Osteocyte (in vitro differentiated cells): ENCODE measurements at regions not wholly inside any gene's neighbourhood (a gene's known extent, or its start where the extent isn't known, plus 50 kb on each side); places are given as distances from the start of the nearest gene placed in this dataset.

Source experiments
- DNase-seq: peaks from one replicate; pipeline ENCODE4 v3.0.0; 2021; ENCODE audit warnings: mixed read lengths; ENCODE audit not compliant: unreplicated experiment; ENCODE audit errors: extremely low spot score
- H3K27ac Mint-ChIP-seq: one replicate; pipeline ENCODE4 v1.8.0; 2021; ENCODE audit warnings: mild to moderate bottlenecking, mixed read lengths; ENCODE audit not compliant: unreplicated experiment
- H3K27me3 Mint-ChIP-seq: one replicate; pipeline ENCODE4 v1.8.0; 2021; ENCODE audit warnings: mixed read lengths; ENCODE audit not compliant: unreplicated experiment
- H3K36me3 Mint-ChIP-seq: one replicate; pipeline ENCODE4 v1.8.0; 2021; ENCODE audit warnings: mixed read lengths; ENCODE audit not compliant: unreplicated experiment
- H3K4me1 Mint-ChIP-seq: one replicate; pipeline ENCODE4 v1.8.0; 2021; ENCODE audit warnings: mixed read lengths; ENCODE audit not compliant: unreplicated experiment
- H3K4me3 Mint-ChIP-seq: one replicate; pipeline ENCODE4 v1.8.0; 2021; ENCODE audit warnings: mild to moderate bottlenecking, moderate library complexity, mixed read lengths; ENCODE audit not compliant: unreplicated experiment
- H3K9me3 Mint-ChIP-seq: one replicate; pipeline ENCODE4 v1.8.0; 2021; ENCODE audit warnings: mixed read lengths; ENCODE audit not compliant: unreplicated experiment
- TF ChIP-seq, protein P1 (sequence below): fragments of 200-600 bp; sonication (generic); IDR thresholded peaks from 2 replicates; pipeline ENCODE4 v1.5.0; 2021; ENCODE audit warnings: antibody characterized with exemption, mild to moderate bottlenecking, moderate library complexity

DNA sequence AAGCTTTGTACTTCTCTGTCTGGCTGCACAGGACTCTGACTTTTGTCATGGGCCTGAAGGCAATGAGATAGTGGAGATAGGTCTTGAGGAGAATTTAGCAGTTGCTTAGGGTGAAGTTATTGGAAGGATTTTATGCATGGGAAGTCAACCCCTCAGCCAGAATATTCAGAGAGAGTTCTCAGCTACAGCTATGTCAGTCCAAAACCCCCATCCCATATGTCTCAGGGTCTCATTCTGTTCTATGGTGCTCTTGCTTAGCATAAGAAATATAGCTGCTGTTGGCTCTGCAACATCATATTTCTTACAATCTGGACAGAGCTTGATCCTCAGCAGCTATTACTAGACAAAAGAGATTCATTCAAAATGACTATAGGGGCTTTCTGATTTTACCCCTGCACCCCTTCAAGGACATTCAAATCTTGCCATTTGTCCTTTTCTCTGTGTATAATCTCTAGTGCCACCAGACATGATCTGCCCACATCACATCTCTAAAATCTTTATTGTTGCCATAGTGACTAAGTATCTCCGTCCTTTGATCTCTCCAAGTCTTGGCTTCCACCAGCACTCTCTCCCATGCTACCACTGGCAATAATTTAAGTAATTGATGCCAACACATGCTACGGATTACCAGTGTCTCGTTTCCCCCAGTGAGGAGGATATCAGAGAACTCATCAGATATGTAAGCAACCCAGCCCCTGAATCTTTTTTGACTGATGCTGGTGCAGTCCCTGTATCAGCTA lies 327.1 kb upstream of the ISX start:
- no peak for DNase-seq
- Mint-ChIP-seq H3K9me3 (peaks cover 28% of the 10 kb centered on the region), H3K36me3 (no peaks in the 10 kb centered on the region), H3K27me3 (no peaks in the 10 kb centered on the region), H3K4me3 (no peak overlapping the region), H3K27ac (no peak overlapping the region), H3K4me1 (no peaks in the 10 kb centered on the region)
- TF ChIP-seq, protein P1, sequence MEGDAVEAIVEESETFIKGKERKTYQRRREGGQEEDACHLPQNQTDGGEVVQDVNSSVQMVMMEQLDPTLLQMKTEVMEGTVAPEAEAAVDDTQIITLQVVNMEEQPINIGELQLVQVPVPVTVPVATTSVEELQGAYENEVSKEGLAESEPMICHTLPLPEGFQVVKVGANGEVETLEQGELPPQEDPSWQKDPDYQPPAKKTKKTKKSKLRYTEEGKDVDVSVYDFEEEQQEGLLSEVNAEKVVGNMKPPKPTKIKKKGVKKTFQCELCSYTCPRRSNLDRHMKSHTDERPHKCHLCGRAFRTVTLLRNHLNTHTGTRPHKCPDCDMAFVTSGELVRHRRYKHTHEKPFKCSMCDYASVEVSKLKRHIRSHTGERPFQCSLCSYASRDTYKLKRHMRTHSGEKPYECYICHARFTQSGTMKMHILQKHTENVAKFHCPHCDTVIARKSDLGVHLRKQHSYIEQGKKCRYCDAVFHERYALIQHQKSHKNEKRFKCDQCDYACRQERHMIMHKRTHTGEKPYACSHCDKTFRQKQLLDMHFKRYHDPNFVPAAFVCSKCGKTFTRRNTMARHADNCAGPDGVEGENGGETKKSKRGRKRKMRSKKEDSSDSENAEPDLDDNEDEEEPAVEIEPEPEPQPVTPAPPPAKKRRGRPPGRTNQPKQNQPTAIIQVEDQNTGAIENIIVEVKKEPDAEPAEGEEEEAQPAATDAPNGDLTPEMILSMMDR, result no peak

DNA sequence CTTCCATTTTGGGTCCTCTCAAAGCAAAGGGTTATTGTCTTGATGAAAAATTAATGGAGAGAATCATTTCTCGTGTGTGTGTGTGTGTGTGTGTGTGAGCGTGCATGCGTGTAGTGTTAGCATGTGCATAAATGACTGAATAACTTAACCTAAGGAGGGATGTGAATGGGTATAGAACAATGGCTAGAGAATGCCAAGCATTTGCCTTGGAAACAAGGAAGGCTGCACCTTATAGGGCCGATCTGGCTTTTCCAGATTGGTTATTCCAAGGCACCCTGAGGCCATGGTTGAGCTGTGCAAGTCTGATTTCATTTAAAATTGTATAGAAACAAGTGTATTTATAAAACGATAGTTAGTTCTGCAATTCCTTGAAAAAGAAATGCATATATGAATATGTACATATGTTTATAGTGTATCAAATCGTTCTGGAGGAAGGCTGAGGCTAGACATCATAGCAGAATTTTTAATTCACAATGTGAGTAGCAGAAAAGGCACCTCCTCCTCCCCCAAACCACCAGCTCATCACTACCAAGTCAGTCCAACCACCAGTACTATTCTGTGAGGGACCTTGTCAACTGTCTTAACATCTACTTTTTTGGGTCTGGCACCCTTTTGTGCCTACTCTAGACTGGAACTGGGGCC lies 322.7 kb upstream of the ISX start:
- DNase-seq, result no peak
- Mint-ChIP-seq H3K27ac (no peak overlapping the region), H3K4me1 (no peaks in the 10 kb centered on the region), H3K4me3 (no peak overlapping the region), H3K27me3 (no peaks in the 10 kb centered on the region), H3K9me3 (peaks cover 23% of the 10 kb centered on the region), H3K36me3 (no peaks in the 10 kb centered on the region)
- TF ChIP-seq, protein P1, result no peak

GRCh38 chr22:34760276-34761008 lies 305.5 kb upstream of the ISX start:
- no peak overlapping the region for H3K27ac Mint-ChIP-seq
- no peak overlapping the region for H3K4me3 Mint-ChIP-seq
- H3K9me3 Mint-ChIP-seq, result peaks cover 18% of the 10 kb centered on the region
- no peaks in the 10 kb centered on the region for H3K4me1 Mint-ChIP-seq
- H3K36me3 Mint-ChIP-seq, result no peaks in the 10 kb centered on the region
- no peaks in the 10 kb centered on the region for H3K27me3 Mint-ChIP-seq
- DNase-seq, result no peak
- TF ChIP-seq, protein P1, result no peak

GRCh38 chr22:34761111-34761510 lies 304.8 kb upstream of the ISX start:
- H3K9me3 Mint-ChIP-seq, result peaks cover 17% of the 10 kb centered on the region
- no peaks in the 10 kb centered on the region for H3K4me1 Mint-ChIP-seq
- no peak overlapping the region for H3K4me3 Mint-ChIP-seq
- TF ChIP-seq, protein P1, result no peak
- no peaks in the 10 kb centered on the region for H3K27me3 Mint-ChIP-seq
- no peaks in the 10 kb centered on the region for H3K36me3 Mint-ChIP-seq
- H3K27ac Mint-ChIP-seq, result no peak overlapping the region
- no peak for DNase-seq

DNA sequence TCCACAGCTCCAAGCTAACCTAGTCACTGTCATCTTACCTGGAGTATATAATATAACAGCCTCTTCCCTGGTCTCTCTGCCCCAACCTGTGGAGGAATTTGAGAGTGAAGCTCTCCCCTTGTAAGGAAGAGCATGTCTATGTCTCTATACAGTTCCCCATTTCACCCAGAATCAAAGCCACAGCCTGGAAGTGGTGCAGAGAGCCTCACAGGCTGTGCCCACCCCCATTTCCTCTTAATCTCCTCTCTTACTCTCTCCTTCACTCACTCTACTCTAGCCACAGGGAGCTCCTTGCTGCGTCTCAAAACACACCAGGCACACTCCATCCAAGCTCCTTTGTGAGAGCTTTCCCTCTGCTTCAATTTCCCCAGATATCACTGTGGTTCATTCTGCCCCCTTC lies 302.5 kb upstream of the ISX start:
- peaks cover 5% of the 10 kb centered on the region for H3K9me3 Mint-ChIP-seq
- no peaks in the 10 kb centered on the region for H3K4me1 Mint-ChIP-seq
- H3K27ac Mint-ChIP-seq, result no peak overlapping the region
- H3K27me3 Mint-ChIP-seq, result no peaks in the 10 kb centered on the region
- H3K4me3 Mint-ChIP-seq, result no peak overlapping the region
- TF ChIP-seq, protein P1, result no peak
- H3K36me3 Mint-ChIP-seq, result no peaks in the 10 kb centered on the region
- no peak for DNase-seq
